Ishikawa (cell line): ENCODE measurements at regions not wholly inside any gene's neighbourhood (a gene's known extent, or its start where the extent isn't known, plus 50 kb on each side); places are given as distances from the start of the nearest gene placed in this dataset.

Source experiments
- CEBPB ChIP-seq: IDR thresholded peaks from 2 replicates; pipeline ENCODE4 v1.6.1; 2012
- CREB1 ChIP-seq: IDR thresholded peaks from 2 replicates; pipeline ENCODE4 v1.6.1; 2012; ENCODE audit warnings: low read depth
- EGR1 ChIP-seq: IDR thresholded peaks from 2 replicates; pipeline ENCODE4 v1.6.1; 2012
- EP300 ChIP-seq: IDR thresholded peaks from 2 replicates; pipeline ENCODE4 v1.6.1; 2012; ENCODE audit warnings: borderline replicate concordance
- FOXM1 ChIP-seq: IDR thresholded peaks from 2 replicates; pipeline ENCODE4 v1.6.1; 2012; ENCODE audit warnings: low read depth, borderline replicate concordance
- MAX ChIP-seq: IDR thresholded peaks from 2 replicates; pipeline ENCODE4 v1.6.1; 2012
- NFIC ChIP-seq: IDR thresholded peaks from 2 replicates; pipeline ENCODE4 v1.6.1; 2012
- RAD21 ChIP-seq: IDR thresholded peaks from 2 replicates; pipeline ENCODE4 v1.6.1; 2012; ENCODE audit warnings: low read depth
- REST ChIP-seq: IDR thresholded peaks from 2 replicates; pipeline ENCODE4 v1.6.1; 2012; ENCODE audit warnings: low read depth, mild to moderate bottlenecking
- TAF1 ChIP-seq: IDR thresholded peaks from 2 replicates; pipeline ENCODE4 v1.6.1; 2012; ENCODE audit warnings: low read depth, mild to moderate bottlenecking
- TCF12 ChIP-seq: IDR thresholded peaks from 2 replicates; pipeline ENCODE4 v1.6.1; 2012; ENCODE audit warnings: low read depth
- USF1 ChIP-seq: IDR thresholded peaks from 2 replicates; pipeline ENCODE4 v1.6.1; 2012
- YY1 ChIP-seq: IDR thresholded peaks from 2 replicates; pipeline ENCODE4 v1.6.1; 2012; ENCODE audit warnings: low read depth
- ZBTB7A ChIP-seq: IDR thresholded peaks from 2 replicates; pipeline ENCODE4 v1.6.1; 2012; ENCODE audit warnings: low read depth

GRCh38 chr10:84596585-84596984 lies 268.2 kb downstream of the CCSER2 start:
- TF ChIP-seq EP300 (no peak), YY1 (no peak), USF1 (no peak), CEBPB (no peak), MAX (no peak), RAD21 (no peak), FOXM1 (no peak), CREB1 (no peak), TAF1 (no peak), ZBTB7A (no peak), TCF12 (no peak), REST (no peak), EGR1 (no peak), NFIC (no peak)
